Fibroblast of mammary gland (primary cell): ENCODE measurements at regions not wholly inside any gene's neighbourhood (a gene's known extent, or its start where the extent isn't known, plus 50 kb on each side); places are given as distances from the start of the nearest gene placed in this dataset.

Source experiments
- DNase-seq: peaks from one replicate; pipeline ENCODE4 v3.0.0-alpha.2; 2010; ENCODE audit warnings: low read depth
- H3K4me3 ChIP-seq: 2 replicates; pipeline ENCODE4 v1.5.1; 2011; ENCODE audit warnings: low read depth, mild to moderate bottlenecking, low read length, moderate library complexity; ENCODE audit not compliant: control insufficient read depth
- CTCF ChIP-seq: conservative IDR thresholded peaks from 2 replicates; pipeline ENCODE4 v1.5.1; 2011; ENCODE audit warnings: low read depth, low read length, inconsistent platforms; ENCODE audit not compliant: control insufficient read depth, insufficient read depth

- no peak for TF ChIP-seq CTCF
- H3K4me3 ChIP-seq, result no peak overlapping the region
- DNase-seq, result no peak
These were observed 1288.1 kb upstream of the MAP3K7 start for GRCh38 chr6:91874971-91875370.

GRCh38 chr6:91868539-91869202, 1281.8 kb upstream of the MAP3K7 start:
- no peak for DNase-seq
- no peak for TF ChIP-seq CTCF
- no peak overlapping the region for H3K4me3 ChIP-seq

GRCh38 chr6:91865889-91866288, 1279.0 kb upstream of the MAP3K7 start:
- H3K4me3 ChIP-seq, result no peak overlapping the region
- no peak for TF ChIP-seq CTCF
- DNase-seq, result no peak

GRCh38 chr6:91864911-91865310, 1278.0 kb upstream of the MAP3K7 start:
- DNase-seq, result no peak
- no peak for TF ChIP-seq CTCF
- no peak overlapping the region for H3K4me3 ChIP-seq

- no peak for TF ChIP-seq CTCF
- no peak overlapping the region for H3K4me3 ChIP-seq
- no peak for DNase-seq
These were observed 1273.9 kb upstream of the MAP3K7 start for GRCh38 chr6:91860541-91861335.

- TF ChIP-seq CTCF, result no peak
- H3K4me3 ChIP-seq, result no peak overlapping the region
- DNase-seq, result no peak
These were observed 1265.4 kb upstream of the MAP3K7 start for GRCh38 chr6:91852252-91852651.

GRCh38 chr6:91834813-91835212, 1247.9 kb upstream of the MAP3K7 start:
- no peak for TF ChIP-seq CTCF
- H3K4me3 ChIP-seq, result no peak overlapping the region
- no peak for DNase-seq
